ENCODE measurements at regions not wholly inside any gene's neighbourhood (a gene's known extent, or its start where the extent isn't known, plus 50 kb on each side); places are given as distances from the start of the nearest gene placed in this dataset.

DNA sequence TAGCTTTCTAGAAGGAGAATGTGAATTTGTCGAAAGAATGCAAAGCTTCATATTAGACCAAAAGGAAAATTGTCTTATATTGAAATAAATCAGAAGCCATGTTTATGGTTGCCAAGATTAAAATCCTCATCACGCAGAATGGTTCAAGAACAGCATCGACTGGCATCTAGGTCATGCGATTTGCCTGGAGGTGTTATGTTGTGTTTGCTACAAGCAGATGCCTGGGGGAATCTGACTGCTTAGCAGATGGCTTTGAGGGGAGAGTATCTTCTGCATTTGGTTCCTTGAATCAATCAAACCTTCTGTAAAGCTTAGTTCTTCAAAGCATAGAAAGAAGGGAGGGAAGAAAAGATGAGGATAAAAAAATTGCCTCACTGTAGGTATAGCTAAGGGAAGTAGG is 585.8 kb downstream of the QKI start:
- no peaks in the 10 kb centered on the region for H3K9me3 Mint-ChIP-seq (ENCODE audit: low read depth)
- DNase-seq (ENCODE audit: low spot score): no peak
- H3K4me1 Mint-ChIP-seq (ENCODE audit: low read depth): peaks cover 21% of the 10 kb centered on the region
- no peak overlapping the region for H3K27ac Mint-ChIP-seq (ENCODE audit: unreplicated experiment)
- no peak overlapping the region for H3K4me3 Mint-ChIP-seq (ENCODE audit: unreplicated experiment)
- TF ChIP-seq, protein P1, sequence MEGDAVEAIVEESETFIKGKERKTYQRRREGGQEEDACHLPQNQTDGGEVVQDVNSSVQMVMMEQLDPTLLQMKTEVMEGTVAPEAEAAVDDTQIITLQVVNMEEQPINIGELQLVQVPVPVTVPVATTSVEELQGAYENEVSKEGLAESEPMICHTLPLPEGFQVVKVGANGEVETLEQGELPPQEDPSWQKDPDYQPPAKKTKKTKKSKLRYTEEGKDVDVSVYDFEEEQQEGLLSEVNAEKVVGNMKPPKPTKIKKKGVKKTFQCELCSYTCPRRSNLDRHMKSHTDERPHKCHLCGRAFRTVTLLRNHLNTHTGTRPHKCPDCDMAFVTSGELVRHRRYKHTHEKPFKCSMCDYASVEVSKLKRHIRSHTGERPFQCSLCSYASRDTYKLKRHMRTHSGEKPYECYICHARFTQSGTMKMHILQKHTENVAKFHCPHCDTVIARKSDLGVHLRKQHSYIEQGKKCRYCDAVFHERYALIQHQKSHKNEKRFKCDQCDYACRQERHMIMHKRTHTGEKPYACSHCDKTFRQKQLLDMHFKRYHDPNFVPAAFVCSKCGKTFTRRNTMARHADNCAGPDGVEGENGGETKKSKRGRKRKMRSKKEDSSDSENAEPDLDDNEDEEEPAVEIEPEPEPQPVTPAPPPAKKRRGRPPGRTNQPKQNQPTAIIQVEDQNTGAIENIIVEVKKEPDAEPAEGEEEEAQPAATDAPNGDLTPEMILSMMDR (IDR thresholded peaks at IDR 0.05): no peak
- H3K36me3 Mint-ChIP-seq (ENCODE audit: low read depth): no peaks in the 10 kb centered on the region
- no peaks in the 10 kb centered on the region for H3K27me3 Mint-ChIP-seq (ENCODE audit: low read depth)

DNA sequence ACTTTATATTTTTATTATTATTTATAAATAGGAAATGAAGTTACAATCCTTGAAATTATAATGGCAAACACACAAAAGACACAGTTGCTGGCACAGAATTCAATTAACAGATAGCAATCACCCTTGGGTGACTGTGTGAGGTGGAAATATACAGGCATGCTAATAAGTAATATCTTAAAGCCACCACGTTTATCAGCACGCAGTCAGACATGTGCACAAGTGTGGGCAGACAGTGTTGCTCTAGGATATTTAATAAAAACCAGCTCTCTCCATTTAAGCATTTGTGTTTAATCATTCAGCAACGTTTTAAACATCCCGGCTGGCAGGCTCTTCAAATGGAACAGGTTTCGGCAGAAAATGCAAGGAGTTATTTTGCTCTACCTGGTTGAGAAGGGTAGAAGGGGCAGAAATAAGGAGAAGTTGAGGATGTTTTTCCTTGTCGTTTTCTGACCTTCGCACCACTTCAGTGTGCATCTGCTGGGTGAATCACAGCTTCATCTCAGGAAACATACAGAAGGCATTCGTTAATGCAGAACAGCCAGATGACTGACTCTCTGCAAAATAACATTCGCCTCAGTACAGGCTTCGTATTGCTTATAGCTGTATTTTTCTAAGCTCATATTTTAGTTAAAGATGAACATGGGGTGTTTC is 585.1 kb downstream of the QKI start:
- no peak overlapping the region for H3K4me3 Mint-ChIP-seq (ENCODE audit: unreplicated experiment)
- no peaks in the 10 kb centered on the region for H3K27me3 Mint-ChIP-seq (ENCODE audit: low read depth)
- H3K4me1 Mint-ChIP-seq (ENCODE audit: low read depth): peaks cover 18% of the 10 kb centered on the region
- TF ChIP-seq, protein P1 (IDR thresholded peaks at IDR 0.05): no peak
- DNase-seq (ENCODE audit: low spot score): no peak
- H3K9me3 Mint-ChIP-seq (ENCODE audit: low read depth): no peaks in the 10 kb centered on the region
- H3K36me3 Mint-ChIP-seq (ENCODE audit: low read depth): no peaks in the 10 kb centered on the region
- H3K27ac Mint-ChIP-seq (ENCODE audit: unreplicated experiment): no peak overlapping the region

DNA sequence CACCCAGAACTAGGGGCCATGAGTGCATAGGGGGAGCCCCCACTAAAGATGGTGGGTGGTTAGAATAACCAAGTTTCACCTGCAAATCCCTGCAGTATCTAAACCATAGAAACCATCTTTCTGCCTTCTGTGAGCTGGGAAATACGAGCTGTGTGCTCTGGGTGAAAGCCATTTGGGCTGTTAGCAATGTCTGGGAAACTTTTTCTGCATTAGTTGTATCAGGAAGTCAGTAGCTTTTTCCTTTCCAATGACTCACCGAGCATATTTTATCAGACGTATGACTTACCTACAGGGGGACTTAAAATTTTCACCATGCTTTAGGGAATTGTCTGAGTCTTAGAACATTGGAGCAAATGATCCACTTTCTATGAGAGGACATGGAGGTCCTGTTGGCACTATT is 584.0 kb downstream of the QKI start:
- Mint-ChIP-seq H3K4me3 (ENCODE audit: unreplicated experiment) (no peak overlapping the region), H3K4me1 (ENCODE audit: low read depth) (peaks cover 18% of the 10 kb centered on the region), H3K9me3 (ENCODE audit: low read depth) (no peaks in the 10 kb centered on the region), H3K36me3 (ENCODE audit: low read depth) (no peaks in the 10 kb centered on the region), H3K27me3 (ENCODE audit: low read depth) (no peaks in the 10 kb centered on the region), H3K27ac (ENCODE audit: unreplicated experiment) (no peak overlapping the region)
- TF ChIP-seq, protein P1 (IDR thresholded peaks at IDR 0.05): no peak
- no peak for DNase-seq (ENCODE audit: low spot score)

DNA sequence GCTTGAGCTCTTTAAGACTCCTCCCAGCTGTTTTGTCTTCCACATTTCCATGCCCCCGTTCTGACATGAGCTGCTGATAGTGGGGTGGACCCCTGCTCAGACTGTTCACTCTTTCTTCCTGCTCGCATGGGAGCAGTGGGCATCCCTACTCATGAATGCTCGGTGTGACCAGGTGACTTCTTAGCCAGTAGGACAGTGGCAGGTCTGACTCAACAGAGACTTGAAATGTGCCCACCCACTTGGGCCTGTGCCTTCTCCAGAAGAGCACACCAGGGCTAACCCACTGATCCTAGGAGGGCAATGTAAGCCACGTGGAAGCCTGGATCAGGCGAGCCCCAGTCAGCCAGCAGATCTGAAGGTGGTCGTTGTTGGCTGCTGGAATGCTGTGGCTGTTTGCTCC is 582.0 kb downstream of the QKI start:
- Mint-ChIP-seq H3K4me3 (ENCODE audit: unreplicated experiment) (no peak overlapping the region), H3K4me1 (ENCODE audit: low read depth) (peaks cover 18% of the 10 kb centered on the region), H3K9me3 (ENCODE audit: low read depth) (no peaks in the 10 kb centered on the region), H3K36me3 (ENCODE audit: low read depth) (no peaks in the 10 kb centered on the region), H3K27me3 (ENCODE audit: low read depth) (no peaks in the 10 kb centered on the region), H3K27ac (ENCODE audit: unreplicated experiment) (no peak overlapping the region)
- TF ChIP-seq, protein P1 (IDR thresholded peaks at IDR 0.05): no peak
- no peak for DNase-seq (ENCODE audit: low spot score)

DNA sequence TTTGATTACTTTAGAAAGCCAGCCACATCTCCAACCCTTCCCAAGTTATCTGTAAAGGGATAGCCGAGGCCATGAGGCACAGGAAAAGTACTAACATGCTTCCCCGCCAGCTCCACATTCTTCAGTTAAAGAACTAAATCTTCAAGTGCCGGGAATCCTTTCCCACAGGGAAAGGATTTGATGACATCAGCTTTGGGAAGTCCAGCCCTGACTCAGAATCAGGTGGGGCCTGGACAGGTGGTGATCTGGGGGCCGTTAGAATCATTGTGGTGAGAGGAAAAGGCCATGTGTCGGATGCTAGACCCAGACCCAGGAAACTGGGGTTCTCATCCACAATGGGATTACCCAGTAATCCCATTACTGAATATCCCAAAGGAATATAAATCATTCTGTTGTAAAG is 580.0 kb downstream of the QKI start:
- TF ChIP-seq, protein P1 (IDR thresholded peaks at IDR 0.05): no peak
- H3K4me1 Mint-ChIP-seq (ENCODE audit: low read depth): peaks cover 10% of the 10 kb centered on the region
- no peak overlapping the region for H3K27ac Mint-ChIP-seq (ENCODE audit: unreplicated experiment)
- no peak for DNase-seq (ENCODE audit: low spot score)
- H3K36me3 Mint-ChIP-seq (ENCODE audit: low read depth): no peaks in the 10 kb centered on the region
- no peaks in the 10 kb centered on the region for H3K27me3 Mint-ChIP-seq (ENCODE audit: low read depth)
- no peaks in the 10 kb centered on the region for H3K9me3 Mint-ChIP-seq (ENCODE audit: low read depth)
- H3K4me3 Mint-ChIP-seq (ENCODE audit: unreplicated experiment): no peak overlapping the region
